ENCODE measurements at regions not wholly inside any gene's neighbourhood (a gene's known extent, or its start where the extent isn't known, plus 50 kb on each side); places are given as distances from the start of the nearest gene placed in this dataset.
"Not testable (repeated sequence)": the region's sequence is repeated elsewhere in the genome, so short reads cannot be mapped to it uniquely, and the experiment has no call there.

GRCh38 chr12:7591531-7591930 is 74.2 kb downstream of the APOBEC1 start:
- no peak for DNase-seq (ENCODE audit: low read depth in 3 of 3)

GRCh38 chr12:7590085-7590484 is 75.6 kb downstream of the APOBEC1 start:
- not testable (repeated sequence) for DNase-seq (ENCODE audit: low read depth in 3 of 3)

GRCh38 chr12:7588742-7589329 is 76.9 kb downstream of the APOBEC1 start:
- DNase-seq (ENCODE audit: low read depth in 3 of 3) = peak in 2 of 3 experiments; percentile 14 to 20

GRCh38 chr12:7584137-7584536 is 80.6 kb upstream of the CD163 start:
- DNase-seq (ENCODE audit: low read depth in 3 of 3) = not testable (repeated sequence)

GRCh38 chr12:7583471-7583870 is 79.9 kb upstream of the CD163 start:
- no peak for DNase-seq (ENCODE audit: low read depth in 3 of 3)

GRCh38 chr12:7582796-7583195 is 79.2 kb upstream of the CD163 start:
- DNase-seq (ENCODE audit: low read depth in 3 of 3) = no peak

GRCh38 chr12:7581625-7582024 is 78.0 kb upstream of the CD163 start:
- DNase-seq (ENCODE audit: low read depth in 3 of 3) = no peak

- no peak for DNase-seq (ENCODE audit: low read depth in 3 of 3)
Measured at GRCh38 chr12:7581046-7581445, 77.5 kb upstream of the CD163 start.

GRCh38 chr12:7571257-7571656 is 67.7 kb upstream of the CD163 start:
- no peak for DNase-seq (ENCODE audit: low read depth in 3 of 3)

- no peak for DNase-seq (ENCODE audit: low read depth in 3 of 3)
Measured at GRCh38 chr12:7557227-7557626, 53.6 kb upstream of the CD163 start.

- no peak for DNase-seq (ENCODE audit: low read depth in 3 of 3)
Measured at GRCh38 chr12:7555752-7556151, 52.2 kb upstream of the CD163 start.

- not testable (repeated sequence) for DNase-seq (ENCODE audit: low read depth in 3 of 3)
Measured at GRCh38 chr12:7554831-7555230, 51.3 kb upstream of the CD163 start.
